Panc1 (cell line): ENCODE measurements at regions not wholly inside any gene's neighbourhood (a gene's known extent, or its start where the extent isn't known, plus 50 kb on each side); places are given as distances from the start of the nearest gene placed in this dataset.

Experiments used
- ATAC-seq: fragments of 200-7000 bp; cut with Tn5 transposase; 2 replicates; pipeline ENCODE4 v1.9.1; 2020; ENCODE audit warnings: mild to moderate bottlenecking, moderate library complexity
- BruUV-seq: library from RNA; stranded (reverse); fragments of 400-500 nt; replicated peaks from 2 replicates; lab custom pipeline; 2021; lab: Mats Ljungman, UMichigan
- CTCF ChIA-PET: fragments of 300-600 bp; sonication (Branson Sonifier 250); formaldehyde crosslinking; loops from one replicate; lab custom pipeline; 2022; ENCODE audit warnings: antibody characterized with exemption; lab: Charles Lee
- POLR2A ChIA-PET: fragments of 300-600 bp; sonication (Branson Sonifier 250); formaldehyde crosslinking; loops from one replicate; lab custom pipeline; 2022; ENCODE audit warnings: antibody characterized with exemption; lab: Charles Lee
- DNase-seq: peaks from one replicate; pipeline ENCODE4 v3.0.0-alpha.2; 2010; ENCODE audit warnings: low read depth, low spot score
- H3K27ac ChIP-seq: 2 replicates; pipeline ENCODE4 v1.5.1; 2011; ENCODE audit warnings: mild to moderate bottlenecking, low read length, inconsistent platforms
- H3K27me3 ChIP-seq: fragments of 200-500 bp; sonication (Bioruptor generic); 2 replicates; pipeline ENCODE4 v1.6.0; 2014; ENCODE audit warnings: low read length, inconsistent platforms; ENCODE audit not compliant: control insufficient read depth, insufficient read depth
- H3K36me3 ChIP-seq: fragments of 200-500 bp; sonication (Bioruptor generic); 2 replicates; pipeline ENCODE4 v1.5.1; 2014; ENCODE audit warnings: inconsistent platforms, mild to moderate bottlenecking, low read length, moderate library complexity; ENCODE audit not compliant: control insufficient read depth, insufficient read depth
- H3K4me1 ChIP-seq: 2 replicates; pipeline ENCODE4 v1.5.1; 2011; ENCODE audit warnings: inconsistent platforms, mild to moderate bottlenecking, low read length, moderate library complexity; ENCODE audit not compliant: control insufficient read depth, insufficient read depth
- H3K4me3 ChIP-seq, 2 experiments: 2 replicates each; pipeline ENCODE4 v1.5.1; 2011 to 2012; ENCODE audit warnings: low read depth in 2 of 2, low read length in 2 of 2, mild to moderate bottlenecking in 2 of 2, inconsistent platforms in 1 of 2, moderate library complexity in 1 of 2
- H3K9me3 ChIP-seq: fragments of 200-500 bp; sonication (Bioruptor generic); 2 replicates; pipeline ENCODE4 v1.5.1; 2014; ENCODE audit warnings: low read depth, mild to moderate bottlenecking, inconsistent platforms, low read length, moderate library complexity; ENCODE audit not compliant: control insufficient read depth, insufficient read depth
- CTCF ChIP-seq: fragments of 450-650 bp; IDR thresholded peaks from 2 replicates; pipeline ENCODE4 v1.5.1; 2017; ENCODE audit warnings: mild to moderate bottlenecking
- POLR2AphosphoS5 ChIP-seq: IDR thresholded peaks from 2 replicates; pipeline ENCODE4 v1.6.1; 2012; ENCODE audit warnings: mild to moderate bottlenecking, low read depth, low read length, moderate library complexity
- REST ChIP-seq, 2 experiments: IDR thresholded peaks; 2 replicates each; pipeline ENCODE4 v1.6.1; 2011 to 2012; ENCODE audit warnings: low read depth in 2 of 2, control low read depth in 1 of 2, low read length in 1 of 2, mild to moderate bottlenecking in 1 of 2, moderate library complexity in 1 of 2; ENCODE audit not compliant: insufficient read depth in 1 of 2
- SIN3A ChIP-seq: IDR thresholded peaks from 2 replicates; pipeline ENCODE4 v1.6.1; 2012; ENCODE audit warnings: low read depth, mild to moderate bottlenecking, low read length, moderate library complexity, borderline replicate concordance; ENCODE audit not compliant: insufficient read depth
- TCF7L2 ChIP-seq: IDR thresholded peaks from 2 replicates; pipeline ENCODE4 v1.6.1; 2011; ENCODE audit warnings: mild to moderate bottlenecking, low read depth, low read length, inconsistent platforms
- in situ Hi-C: cut with HindIII; loops from 2 replicates; pipeline ENCODE4 v1.10.0; 2016; ENCODE audit warnings: low sequenced_read_pairs, low pct_unique_long_range_greater_than_20kb
- intact Hi-C: fragments of 100-400 bp; cut with micrococcal nuclease; formaldehyde crosslinking; loops from one replicate; pipeline ENCODE4 v1.10.0; 2022; ENCODE audit not compliant: unreplicated experiment

- TF ChIP-seq SIN3A (no peak), CTCF (no peak), POLR2AphosphoS5 (no peak), TCF7L2 (no peak), REST (IDR thresholded peaks at IDR 0.05; ENCODE audit: insufficient read depth in 1 of 2, low read depth in 2 of 2, low read length in 1 of 2) (no peak)
- Histone ChIP-seq H3K27ac (no peak overlapping the region), H3K4me3 (no peak overlapping the region), H3K9me3 (no peaks in the 10 kb centered on the region), H3K27me3 (no peaks in the 10 kb centered on the region), H3K4me1 (no peaks in the 10 kb centered on the region), H3K36me3 (no peaks in the 10 kb centered on the region)
- no peak for DNase-seq
- ChIA-PET CTCF (no interaction called here), POLR2A (no interaction called here)
- ATAC-seq, result no peak
- intact Hi-C loops, result no loop called here
- in situ Hi-C loops, result no loop called here
- no TSS peak for BruUV-seq
These were observed 243.6 kb downstream of the TMEM182 start for GRCh38 chr2:103005393-103005792.

GRCh38 chr2:103007086-103007485, 245.3 kb downstream of the TMEM182 start:
- POLR2A ChIA-PET, result no interaction called here
- no peaks in the 10 kb centered on the region for H3K36me3 ChIP-seq
- H3K4me3 ChIP-seq, result no peak overlapping the region
- H3K27ac ChIP-seq, result no peak overlapping the region
- no peaks in the 10 kb centered on the region for H3K9me3 ChIP-seq
- BruUV-seq, result no TSS peak
- H3K27me3 ChIP-seq, result no peaks in the 10 kb centered on the region
- intact Hi-C loops, result no loop called here
- no peaks in the 10 kb centered on the region for H3K4me1 ChIP-seq
- TF ChIP-seq REST (IDR thresholded peaks at IDR 0.05; ENCODE audit: insufficient read depth in 1 of 2, low read depth in 2 of 2, low read length in 1 of 2) (no peak), POLR2AphosphoS5 (no peak), SIN3A (no peak), CTCF (no peak), TCF7L2 (no peak)
- CTCF ChIA-PET, result no interaction called here
- ATAC-seq, result no peak
- DNase-seq, result no peak
- in situ Hi-C loops, result no loop called here
